GM12878 (cell line): ENCODE measurements at regions not wholly inside any gene's neighbourhood (a gene's known extent, or its start where the extent isn't known, plus 50 kb on each side); places are given as distances from the start of the nearest gene placed in this dataset.

Experiments
- ATAC-seq: fragments of 200-7000 bp; cut with Tn5 transposase; 3 replicates; pipeline ENCODE4 v1.9.1; 2020; ENCODE audit warnings: mild to moderate bottlenecking, moderate library complexity
- BruUV-seq: library from RNA; stranded (reverse); fragments of 400-500 nt; replicated peaks from 2 replicates; lab custom pipeline; 2021; lab: Mats Ljungman, UMichigan
- CTCF ChIA-PET: fragments of 300-600 bp; sonication (Branson Sonifier 250); formaldehyde crosslinking; extraction: SDS; loops from one replicate; lab custom pipeline; 2021; ENCODE audit warnings: inconsistent platforms; lab: Yijun Ruan, JAX
- POLR2A ChIA-PET: fragments of 350-600 bp; formaldehyde crosslinking; extraction: SDS; loops from one replicate; lab custom pipeline; 2021; ENCODE audit warnings: inconsistent platforms; lab: Charles Lee
- RAD21 ChIA-PET: fragments of 300-600 bp; sonication (Branson Sonifier 250); formaldehyde crosslinking; loops from one replicate; lab custom pipeline; 2023; ENCODE audit warnings: antibody characterized with exemption; ENCODE audit not compliant: unreplicated experiment; lab: Charles Lee
- SMC1A ChIA-PET: fragments of 300-600 bp; sonication (Branson Sonifier 250); formaldehyde crosslinking; loops from one replicate; lab custom pipeline; 2023; ENCODE audit not compliant: unreplicated experiment, uncharacterized antibody; lab: Charles Lee
- DNase-seq: peaks from one replicate; pipeline ENCODE4 v3.0.0-alpha.2; 2011; ENCODE audit warnings: low read depth, low spot score
- FAIRE-seq: peaks from 3 replicates; lab custom pipeline; 2011; peaks lifted over from hg19 to GRCh38; lab: Jason Lieb, UNC
- H2AFZ ChIP-seq: 2 replicates; pipeline ENCODE4 v1.6.0; 2011; ENCODE audit warnings: low read depth, low read length, control low read depth; ENCODE audit not compliant: control insufficient read depth
- H3K27ac ChIP-seq: 2 replicates; pipeline ENCODE4 v1.5.1; 2011; ENCODE audit warnings: control low read depth; ENCODE audit not compliant: control insufficient read depth, insufficient read depth
- H3K27me3 ChIP-seq, 2 experiments: replicated peaks in 1 of 2; 2 replicates each; pipeline versions ENCODE4 v1.6.0 to v1.6.1; 2011; ENCODE audit warnings: low read length in 1 of 2; ENCODE audit not compliant: control insufficient read depth in 2 of 2, insufficient read depth in 2 of 2
- H3K36me3 ChIP-seq, 2 experiments: 2 replicates each; pipeline ENCODE4 v1.5.1; 2011; ENCODE audit warnings: low read length in 1 of 2; ENCODE audit not compliant: control insufficient read depth in 2 of 2, insufficient read depth in 2 of 2
- H3K4me1 ChIP-seq: 2 replicates; pipeline ENCODE4 v1.6.1; 2011; ENCODE audit warnings: mild to moderate bottlenecking, low read length, moderate library complexity, mixed read lengths; ENCODE audit not compliant: control insufficient read depth, insufficient read depth
- H3K4me2 ChIP-seq: 2 replicates; pipeline ENCODE4 v1.6.0; 2011; ENCODE audit warnings: control low read depth; ENCODE audit not compliant: control insufficient read depth, insufficient read depth
- H3K4me3 ChIP-seq: fragments of 200-600 bp; sonication (generic); 2 replicates; pipeline ENCODE4 v1.5.1; 2016
- H3K79me2 ChIP-seq: 2 replicates; pipeline ENCODE4 v1.6.0; 2011; ENCODE audit warnings: low read length; ENCODE audit not compliant: control insufficient read depth, insufficient read depth
- H3K9ac ChIP-seq: 2 replicates; pipeline ENCODE4 v1.8.0; 2011; ENCODE audit warnings: low read length, control low read depth, mixed read lengths; ENCODE audit not compliant: control insufficient read depth, insufficient read depth
- H3K9me3 ChIP-seq: replicated peaks from 3 replicates; pipeline ENCODE4 v1.5.1; 2011; ENCODE audit warnings: mild to moderate bottlenecking, low read length; ENCODE audit not compliant: control insufficient read depth, insufficient read depth
- H4K20me1 ChIP-seq: 2 replicates; pipeline ENCODE4 v1.6.0; 2011; ENCODE audit not compliant: control insufficient read depth, insufficient read depth
- ATF7 ChIP-seq: fragments of 450-650 bp; IDR thresholded peaks from 2 replicates; pipeline ENCODE4 v1.6.1; 2016; ENCODE audit warnings: low read depth, mild to moderate bottlenecking
- BCL3 ChIP-seq: IDR thresholded peaks from 2 replicates; pipeline ENCODE4 v1.6.1; 2011; ENCODE audit warnings: borderline replicate concordance, low read depth, mild to moderate bottlenecking, moderate library complexity, low read length; ENCODE audit not compliant: insufficient read depth, poor library complexity, severe bottlenecking
- BHLHE40 ChIP-seq, 2 experiments: fragments of 450-650 bp in 1 of 2; IDR thresholded peaks; 2 replicates each; pipeline ENCODE4 v1.6.1; 2011 to 2017; ENCODE audit warnings: low read depth in 2 of 2, borderline replicate concordance in 1 of 2, improper control_type of control experiment in 1 of 2, low read length in 1 of 2, mild to moderate bottlenecking in 1 of 2
- BRCA1 ChIP-seq: IDR thresholded peaks from 2 replicates; pipeline ENCODE4 v1.6.1; 2011; ENCODE audit warnings: low read depth, low read length, improper control_type of control experiment
- CBFB ChIP-seq: IDR thresholded peaks from 2 replicates; pipeline ENCODE4 v1.6.1; 2016; ENCODE audit warnings: antibody characterized with exemption, low read depth
- DPF2 ChIP-seq: fragments of 450-650 bp; IDR thresholded peaks from 2 replicates; pipeline ENCODE4 v1.6.1; 2017; ENCODE audit warnings: mild to moderate bottlenecking
- IKZF1 ChIP-seq: fragments of 450-650 bp; conservative IDR thresholded peaks from 2 replicates; pipeline ENCODE4 v1.6.1; 2017; ENCODE audit warnings: antibody characterized with exemption, mild to moderate bottlenecking
- IRF5 ChIP-seq: fragments of 450-650 bp; IDR thresholded peaks from 2 replicates; pipeline ENCODE4 v1.6.1; 2017; ENCODE audit warnings: borderline replicate concordance
- TCF3 ChIP-seq: IDR thresholded peaks from 2 replicates; pipeline ENCODE4 v1.6.1; 2012; ENCODE audit warnings: low read depth, mild to moderate bottlenecking, low read length, borderline replicate concordance; ENCODE audit not compliant: insufficient read depth
- USF1 ChIP-seq: IDR thresholded peaks from 2 replicates; pipeline ENCODE4 v1.6.1; 2011; ENCODE audit warnings: borderline replicate concordance, low read depth, mild to moderate bottlenecking, moderate library complexity, mixed read lengths, low read length; ENCODE audit not compliant: insufficient read depth; ENCODE audit errors: extremely low read length
- WRNIP1 ChIP-seq: IDR thresholded peaks from 2 replicates; pipeline ENCODE4 v1.6.1; 2011; ENCODE audit warnings: low read depth, low read length, improper control_type of control experiment, borderline replicate concordance
- YBX1 ChIP-seq: fragments of 450-650 bp; IDR thresholded peaks from 2 replicates; pipeline ENCODE4 v1.6.1; 2016; ENCODE audit warnings: antibody characterized with exemption
- ZBED1 ChIP-seq: IDR thresholded peaks from 2 replicates; pipeline ENCODE4 v1.6.1; 2016; ENCODE audit warnings: borderline replicate concordance
- ZBTB11 ChIP-seq: fragments of 450-650 bp; formaldehyde crosslinking; IDR thresholded peaks from 2 replicates; pipeline ENCODE4 v1.5.0; 2022; ENCODE audit warnings: mild to moderate bottlenecking, missing genetic modification characterization
- ZNF274 ChIP-seq: IDR thresholded peaks from one replicate; pipeline ENCODE4 v1.8.0; 2011; ENCODE audit not compliant: insufficient read length, insufficient read depth
- WGBS: methylation state at CpG from one replicate; pipeline ENCODE4 v1.1.6; 2016; ENCODE audit warnings: low lambda C conversion rate; ENCODE audit not compliant: insufficient replicate concordance, insufficient coverage; ENCODE audit errors: missing lambda C conversion rate; 5-methylcytosine and 5-hydroxymethylcytosine counted together
- in situ Hi-C: fragments of 300-500 bp; cut with MboI; formaldehyde crosslinking; loops from 9 replicates; pipeline ENCODE4 v1.14.3; 2018; ENCODE audit warnings: mixed read lengths
- intact Hi-C: fragments of 100-400 bp; cut with micrococcal nuclease; formaldehyde crosslinking; loops from one replicate; pipeline ENCODE4 v1.14.2; 2022; ENCODE audit not compliant: unreplicated experiment
- TF ChIP-seq, protein P1 (sequence below): IDR thresholded peaks from 2 replicates; pipeline ENCODE4 v1.6.1; 2011; ENCODE audit warnings: low read depth, low read length, improper control_type of control experiment, borderline replicate concordance
- TF ChIP-seq, protein P2 (sequence below): IDR thresholded peaks from 2 replicates; pipeline ENCODE4 v1.6.1; 2012; ENCODE audit warnings: low read depth, low read length, improper control_type of control experiment

DNA sequence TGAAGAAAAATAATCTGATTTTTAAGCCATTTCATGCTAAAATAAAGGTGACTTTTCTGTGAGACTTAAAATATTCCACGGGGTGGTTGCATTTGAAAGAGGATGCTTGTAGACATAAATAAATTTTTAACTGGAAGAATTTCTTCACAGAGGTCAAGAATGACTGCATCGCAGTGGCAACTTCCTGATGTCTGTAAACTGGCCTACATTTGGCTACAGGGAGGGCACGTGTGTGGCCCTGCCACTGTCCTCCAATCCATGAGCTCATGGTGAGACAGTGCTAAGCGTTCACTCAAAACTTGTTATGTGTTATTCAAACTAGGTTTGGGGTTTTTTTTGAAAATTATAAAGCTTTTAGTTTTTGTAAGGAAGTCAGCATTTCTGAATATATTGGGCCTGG is 1089.3 kb downstream of the EFNB2 start:
- ChIA-PET CTCF (interaction anchor here (0.6 kb wide), 1 partner anchor 546 kb away, joined by 3 read pairs; no protein-coding TSS in a partner anchor), POLR2A (no interaction called here), SMC1A (interaction anchor here (0.9 kb wide), 1 partner anchor 13 kb away, joined by 3 read pairs; no protein-coding TSS in a partner anchor), RAD21 (no interaction called here)
- in situ Hi-C loops (no loop called here), intact Hi-C loops (no loop called here)
- Histone ChIP-seq H3K9me3 (no peaks in the 10 kb centered on the region), H3K4me3 (no peak overlapping the region), H3K9ac (no peak overlapping the region), H2AFZ (no peak overlapping the region), H3K27me3 (no peaks in the 10 kb centered on the region), H3K79me2 (no peaks in the 10 kb centered on the region), H3K36me3 (no peaks in the 10 kb centered on the region), H3K4me2 (no peak overlapping the region), H4K20me1 (no peaks in the 10 kb centered on the region), H3K4me1 (no peaks in the 10 kb centered on the region), H3K27ac (no peak overlapping the region)
- no TSS peak for BruUV-seq
- 35% methylated on average over 4 of the region's 4 CpGs for WGBS
- ATAC-seq (no peak), DNase-seq (no peak), FAIRE-seq (no peak)
- TF ChIP-seq BRCA1 (no peak), ATF7 (no peak), BHLHE40 (IDR thresholded peaks at IDR 0.05; ENCODE audit: borderline replicate concordance in 1 of 2, low read depth in 2 of 2, low read length in 1 of 2) (no peak), ZBTB11 (CRISPR knock-in tag) (no peak), CBFB (no peak), YBX1 (no peak), ZNF274 (no peak), WRNIP1 (no peak), TCF3 (no peak), BCL3 (no peak), DPF2 (no peak), IRF5 (no peak), IKZF1 (no peak), ZBED1 (no peak), USF1 (no peak)
- TF ChIP-seq, protein P1, sequence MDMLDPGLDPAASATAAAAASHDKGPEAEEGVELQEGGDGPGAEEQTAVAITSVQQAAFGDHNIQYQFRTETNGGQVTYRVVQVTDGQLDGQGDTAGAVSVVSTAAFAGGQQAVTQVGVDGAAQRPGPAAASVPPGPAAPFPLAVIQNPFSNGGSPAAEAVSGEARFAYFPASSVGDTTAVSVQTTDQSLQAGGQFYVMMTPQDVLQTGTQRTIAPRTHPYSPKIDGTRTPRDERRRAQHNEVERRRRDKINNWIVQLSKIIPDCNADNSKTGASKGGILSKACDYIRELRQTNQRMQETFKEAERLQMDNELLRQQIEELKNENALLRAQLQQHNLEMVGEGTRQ, result no peak
- TF ChIP-seq, protein P2, sequence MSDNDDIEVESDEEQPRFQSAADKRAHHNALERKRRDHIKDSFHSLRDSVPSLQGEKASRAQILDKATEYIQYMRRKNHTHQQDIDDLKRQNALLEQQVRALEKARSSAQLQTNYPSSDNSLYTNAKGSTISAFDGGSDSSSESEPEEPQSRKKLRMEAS, result no peak
